ENCODE measurements at regions not wholly inside any gene's neighbourhood (a gene's known extent, or its start where the extent isn't known, plus 50 kb on each side); places are given as distances from the start of the nearest gene placed in this dataset.

DNA sequence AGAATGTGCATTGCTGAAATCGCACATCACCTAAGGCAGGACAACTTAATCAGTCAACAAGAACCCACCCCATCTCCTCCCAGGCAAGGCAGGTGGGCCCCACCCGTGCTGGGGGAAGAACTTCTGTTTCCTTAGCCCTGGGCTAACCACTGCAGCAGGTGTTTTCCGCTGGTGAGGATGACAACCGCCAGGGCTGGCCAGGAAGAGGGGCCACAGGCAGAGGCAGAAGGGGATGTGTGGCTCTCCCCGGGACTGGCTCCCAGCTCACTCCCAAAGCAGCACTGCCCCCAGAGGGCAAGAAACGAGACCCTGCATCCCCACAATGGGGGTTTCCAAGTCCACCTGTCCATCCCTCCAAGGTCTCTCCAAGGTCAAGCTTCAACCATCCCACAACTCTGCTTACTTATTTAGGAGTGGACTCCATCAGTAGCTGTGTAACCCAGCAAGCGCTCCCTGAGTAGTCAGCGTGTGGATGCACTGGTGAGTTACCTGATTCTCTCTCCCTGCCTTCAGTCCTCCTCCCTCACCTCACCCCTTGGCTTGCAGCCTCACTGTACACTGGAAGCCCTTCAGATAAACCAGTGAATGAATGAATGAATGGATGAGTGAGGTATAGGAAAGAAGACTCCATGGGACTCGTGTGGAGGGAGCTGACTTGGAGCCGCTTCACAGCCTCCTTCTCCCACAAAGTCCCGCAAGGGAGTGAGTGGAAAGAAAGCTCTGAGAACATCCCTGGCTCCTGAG is 168.2 kb upstream of the CST7 start:
- H3K4me1 Mint-ChIP-seq = peaks cover 2% of the 10 kb centered on the region
- H3K27me3 ChIP-seq = no peaks in the 10 kb centered on the region

GRCh38 chr20:24781418-24781980 is 167.6 kb upstream of the CST7 start:
- H3K4me3 ChIP-seq = no peak overlapping the region
- no peaks in the 10 kb centered on the region for H3K36me3 ChIP-seq
- Mint-ChIP-seq H3K9me3 (peaks cover 4% of the 10 kb centered on the region), H3K27ac (no peak overlapping the region), H3K4me3 (no peak overlapping the region), H3K27me3 (ENCODE audit: insufficient read depth, low read depth) (peaks cover 2% of the 10 kb centered on the region), H3K36me3 (no peaks in the 10 kb centered on the region), H3K4me1 (peaks cover 2% of the 10 kb centered on the region)
- H3K27me3 ChIP-seq = no peaks in the 10 kb centered on the region
- no peaks in the 10 kb centered on the region for H4K20me1 ChIP-seq (ENCODE audit: low read depth)
- H3K9me3 ChIP-seq (ENCODE audit: low read depth) = no peaks in the 10 kb centered on the region
- no peak overlapping the region for H3K4me2 ChIP-seq
- no peak overlapping the region for H2AFZ ChIP-seq (replicated peaks)
- no peaks in the 10 kb centered on the region for H3K79me2 ChIP-seq (ENCODE audit: low read depth)
- H3K27ac ChIP-seq = no peak overlapping the region
- DNase-seq (ENCODE audit: low spot score) = peak; percentile 54
- H3K4me1 ChIP-seq = no peaks in the 10 kb centered on the region
- TF ChIP-seq, protein P1, sequence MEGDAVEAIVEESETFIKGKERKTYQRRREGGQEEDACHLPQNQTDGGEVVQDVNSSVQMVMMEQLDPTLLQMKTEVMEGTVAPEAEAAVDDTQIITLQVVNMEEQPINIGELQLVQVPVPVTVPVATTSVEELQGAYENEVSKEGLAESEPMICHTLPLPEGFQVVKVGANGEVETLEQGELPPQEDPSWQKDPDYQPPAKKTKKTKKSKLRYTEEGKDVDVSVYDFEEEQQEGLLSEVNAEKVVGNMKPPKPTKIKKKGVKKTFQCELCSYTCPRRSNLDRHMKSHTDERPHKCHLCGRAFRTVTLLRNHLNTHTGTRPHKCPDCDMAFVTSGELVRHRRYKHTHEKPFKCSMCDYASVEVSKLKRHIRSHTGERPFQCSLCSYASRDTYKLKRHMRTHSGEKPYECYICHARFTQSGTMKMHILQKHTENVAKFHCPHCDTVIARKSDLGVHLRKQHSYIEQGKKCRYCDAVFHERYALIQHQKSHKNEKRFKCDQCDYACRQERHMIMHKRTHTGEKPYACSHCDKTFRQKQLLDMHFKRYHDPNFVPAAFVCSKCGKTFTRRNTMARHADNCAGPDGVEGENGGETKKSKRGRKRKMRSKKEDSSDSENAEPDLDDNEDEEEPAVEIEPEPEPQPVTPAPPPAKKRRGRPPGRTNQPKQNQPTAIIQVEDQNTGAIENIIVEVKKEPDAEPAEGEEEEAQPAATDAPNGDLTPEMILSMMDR (IDR thresholded peaks at IDR 0.05) = peak; percentile 55
- no peak for TF ChIP-seq EZH2 (IDR thresholded peaks at IDR 0.05)
- no peak overlapping the region for H3K9ac ChIP-seq
- no peaks in the 10 kb centered on the region for H3F3A ChIP-seq (ENCODE audit: low read depth)

More for the DNA sequence above, 168.2 kb upstream of the CST7 start:
- Mint-ChIP-seq H3K27me3 (ENCODE audit: insufficient read depth, low read depth) (peaks cover 2% of the 10 kb centered on the region), H3K9me3 (peaks cover 7% of the 10 kb centered on the region), H3K4me3 (no peak overlapping the region), H3K27ac (no peak overlapping the region), H3K36me3 (no peaks in the 10 kb centered on the region)
- Histone ChIP-seq H2AFZ (replicated peaks) (no peak overlapping the region), H3K9me3 (ENCODE audit: low read depth) (no peaks in the 10 kb centered on the region), H3K79me2 (ENCODE audit: low read depth) (no peaks in the 10 kb centered on the region), H3K27ac (no peak overlapping the region), H4K20me1 (ENCODE audit: low read depth) (no peaks in the 10 kb centered on the region), H3K4me1 (no peaks in the 10 kb centered on the region), H3K4me3 (no peak overlapping the region), H3K4me2 (no peak overlapping the region), H3K9ac (no peak overlapping the region), H3F3A (ENCODE audit: low read depth) (no peaks in the 10 kb centered on the region), H3K36me3 (no peaks in the 10 kb centered on the region)
- DNase-seq (ENCODE audit: low spot score) = peak; percentile 11
- TF ChIP-seq, protein P1 (IDR thresholded peaks at IDR 0.05) = no peak
- TF ChIP-seq EZH2 (IDR thresholded peaks at IDR 0.05) (no peak), EZH2phosphoT487 (IDR thresholded peaks at IDR 0.05) (no peak)

GRCh38 chr20:24782301-24782700 is 166.8 kb upstream of the CST7 start:
- H3K9me3 Mint-ChIP-seq = peaks cover 4% of the 10 kb centered on the region
- Histone ChIP-seq H3K9me3 (ENCODE audit: low read depth) (no peaks in the 10 kb centered on the region), H3K9ac (no peak overlapping the region), H3K27me3 (no peaks in the 10 kb centered on the region), H3K4me1 (no peaks in the 10 kb centered on the region), H2AFZ (replicated peaks) (no peak overlapping the region), H3K27ac (no peak overlapping the region), H3F3A (ENCODE audit: low read depth) (no peaks in the 10 kb centered on the region), H4K20me1 (ENCODE audit: low read depth) (no peaks in the 10 kb centered on the region), H3K36me3 (no peaks in the 10 kb centered on the region), H3K4me3 (no peak overlapping the region), H3K4me2 (no peak overlapping the region), H3K79me2 (ENCODE audit: low read depth) (no peaks in the 10 kb centered on the region)
- H3K4me3 Mint-ChIP-seq = no peak overlapping the region
- H3K4me1 Mint-ChIP-seq = peaks cover 2% of the 10 kb centered on the region
- TF ChIP-seq EZH2phosphoT487 (IDR thresholded peaks at IDR 0.05) (no peak), EZH2 (IDR thresholded peaks at IDR 0.05) (no peak)
- TF ChIP-seq, protein P1 (IDR thresholded peaks at IDR 0.05) = no peak
- peaks cover 2% of the 10 kb centered on the region for H3K27me3 Mint-ChIP-seq (ENCODE audit: insufficient read depth, low read depth)
- no peak for DNase-seq (ENCODE audit: low spot score)
- no peaks in the 10 kb centered on the region for H3K36me3 Mint-ChIP-seq
- no peak overlapping the region for H3K27ac Mint-ChIP-seq

Measured in neural progenitor cell (in vitro differentiated cells).